Mammary epithelial cell (primary cell): ENCODE measurements at regions not wholly inside any gene's neighbourhood (a gene's known extent, or its start where the extent isn't known, plus 50 kb on each side); places are given as distances from the start of the nearest gene placed in this dataset.

Experiments used
- EZH2 ChIP-seq: IDR thresholded peaks from 2 replicates; pipeline ENCODE4 v1.6.1; 2012; ENCODE audit warnings: low read length, inconsistent platforms, borderline replicate concordance
- TF ChIP-seq, protein P1 (sequence below), 2 donors: IDR thresholded peaks in 1 of 2; conservative IDR thresholded peaks in 1 of 2; 2 replicates each; pipeline ENCODE4 v1.5.1; 2011 to 2012; ENCODE audit warnings: inconsistent platforms in 2 of 2, low read length in 2 of 2, mild to moderate bottlenecking in 2 of 2, control low read depth in 1 of 2, low read depth in 1 of 2; ENCODE audit not compliant: insufficient read depth in 1 of 2; ENCODE audit errors: extremely low read depth in 1 of 2

DNA sequence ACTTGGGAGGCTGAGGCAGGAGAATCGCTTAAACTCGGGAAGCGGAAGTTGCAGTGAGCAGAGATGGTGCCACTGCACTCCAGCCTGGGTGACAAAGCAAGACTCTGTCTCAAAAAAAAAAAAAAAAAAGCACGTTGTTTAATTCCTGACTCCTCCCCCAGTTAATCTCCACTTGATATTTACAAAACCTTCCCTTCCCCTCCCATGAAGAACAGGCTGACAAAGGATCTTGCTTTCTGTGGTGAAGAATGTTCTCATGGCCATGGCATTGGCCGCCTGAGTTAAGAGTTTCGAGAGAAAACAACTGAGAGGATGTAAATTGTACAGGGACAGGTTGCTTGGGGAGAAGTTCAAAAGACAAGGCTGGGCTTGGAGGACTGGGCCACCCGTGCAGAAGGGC, 168.2 kb upstream of the BCOR start:
- TF ChIP-seq, protein P1, sequence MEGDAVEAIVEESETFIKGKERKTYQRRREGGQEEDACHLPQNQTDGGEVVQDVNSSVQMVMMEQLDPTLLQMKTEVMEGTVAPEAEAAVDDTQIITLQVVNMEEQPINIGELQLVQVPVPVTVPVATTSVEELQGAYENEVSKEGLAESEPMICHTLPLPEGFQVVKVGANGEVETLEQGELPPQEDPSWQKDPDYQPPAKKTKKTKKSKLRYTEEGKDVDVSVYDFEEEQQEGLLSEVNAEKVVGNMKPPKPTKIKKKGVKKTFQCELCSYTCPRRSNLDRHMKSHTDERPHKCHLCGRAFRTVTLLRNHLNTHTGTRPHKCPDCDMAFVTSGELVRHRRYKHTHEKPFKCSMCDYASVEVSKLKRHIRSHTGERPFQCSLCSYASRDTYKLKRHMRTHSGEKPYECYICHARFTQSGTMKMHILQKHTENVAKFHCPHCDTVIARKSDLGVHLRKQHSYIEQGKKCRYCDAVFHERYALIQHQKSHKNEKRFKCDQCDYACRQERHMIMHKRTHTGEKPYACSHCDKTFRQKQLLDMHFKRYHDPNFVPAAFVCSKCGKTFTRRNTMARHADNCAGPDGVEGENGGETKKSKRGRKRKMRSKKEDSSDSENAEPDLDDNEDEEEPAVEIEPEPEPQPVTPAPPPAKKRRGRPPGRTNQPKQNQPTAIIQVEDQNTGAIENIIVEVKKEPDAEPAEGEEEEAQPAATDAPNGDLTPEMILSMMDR (conservative IDR thresholded peaks at IDR 0.05 in 1 of 2, IDR thresholded peaks at IDR 0.05 in 1 of 2; ENCODE audit: extremely low read depth in 1 of 2, insufficient read depth in 1 of 2, low read depth in 1 of 2, low read length in 2 of 2): no peak
- no peak for TF ChIP-seq EZH2
